ENCODE measurements at regions not wholly inside any gene's neighbourhood (a gene's known extent, or its start where the extent isn't known, plus 50 kb on each side); places are given as distances from the start of the nearest gene placed in this dataset.

GRCh38 chr5:103793595-103794182, 231.1 kb upstream of the NUDT12 start:
- Histone ChIP-seq H3K9me3 (replicated peaks; ENCODE audit: low read length) (no peaks in the 10 kb centered on the region), H3K4me2 (ENCODE audit: low read length) (no peak overlapping the region), H3K4me3 (ENCODE audit: low read length) (no peak overlapping the region), H3K9ac (ENCODE audit: low read depth, low read length) (no peak overlapping the region), H3K4me1 (ENCODE audit: control insufficient read depth, insufficient read depth, low read length) (no peaks in the 10 kb centered on the region), H3K27me3 (ENCODE audit: control insufficient read depth, insufficient read depth, low read length) (no peaks in the 10 kb centered on the region), H3K36me3 (ENCODE audit: insufficient read depth, low read length) (no peaks in the 10 kb centered on the region)

- Histone ChIP-seq H3K4me1 (ENCODE audit: control insufficient read depth, insufficient read depth, low read length) (no peaks in the 10 kb centered on the region), H3K27me3 (ENCODE audit: control insufficient read depth, insufficient read depth, low read length) (no peaks in the 10 kb centered on the region), H3K9me3 (replicated peaks; ENCODE audit: low read length) (no peaks in the 10 kb centered on the region), H3K36me3 (ENCODE audit: insufficient read depth, low read length) (no peaks in the 10 kb centered on the region), H3K4me2 (ENCODE audit: low read length) (no peak overlapping the region), H3K4me3 (ENCODE audit: low read length) (no peak overlapping the region), H3K9ac (ENCODE audit: low read depth, low read length) (no peak overlapping the region)
Measured at GRCh38 chr5:103785569-103785968, 223.0 kb upstream of the NUDT12 start.

GRCh38 chr5:103783669-103784068, 221.1 kb upstream of the NUDT12 start:
- no peak overlapping the region for H3K4me3 ChIP-seq (ENCODE audit: low read length)
- H3K36me3 ChIP-seq (ENCODE audit: insufficient read depth, low read length): no peaks in the 10 kb centered on the region
- H3K9me3 ChIP-seq (replicated peaks; ENCODE audit: low read length): no peaks in the 10 kb centered on the region
- H3K9ac ChIP-seq (ENCODE audit: low read depth, low read length): no peak overlapping the region
- no peak overlapping the region for H3K4me2 ChIP-seq (ENCODE audit: low read length)
- H3K27me3 ChIP-seq (ENCODE audit: control insufficient read depth, insufficient read depth, low read length): no peaks in the 10 kb centered on the region
- no peaks in the 10 kb centered on the region for H3K4me1 ChIP-seq (ENCODE audit: control insufficient read depth, insufficient read depth, low read length)

- H3K4me1 ChIP-seq (ENCODE audit: control insufficient read depth, insufficient read depth, low read length): no peaks in the 10 kb centered on the region
- no peaks in the 10 kb centered on the region for H3K36me3 ChIP-seq (ENCODE audit: insufficient read depth, low read length)
- H3K9me3 ChIP-seq (replicated peaks; ENCODE audit: low read length): no peaks in the 10 kb centered on the region
- no peak overlapping the region for H3K4me2 ChIP-seq (ENCODE audit: low read length)
- no peaks in the 10 kb centered on the region for H3K27me3 ChIP-seq (ENCODE audit: control insufficient read depth, insufficient read depth, low read length)
- no peak overlapping the region for H3K9ac ChIP-seq (ENCODE audit: low read depth, low read length)
- H3K4me3 ChIP-seq (ENCODE audit: low read length): no peak overlapping the region
Measured at GRCh38 chr5:103780794-103781193, 218.2 kb upstream of the NUDT12 start.

GRCh38 chr5:103774721-103775120, 212.1 kb upstream of the NUDT12 start:
- Histone ChIP-seq H3K36me3 (ENCODE audit: insufficient read depth, low read length) (no peaks in the 10 kb centered on the region), H3K4me1 (ENCODE audit: control insufficient read depth, insufficient read depth, low read length) (peaks cover 4% of the 10 kb centered on the region)

GRCh38 chr5:103772248-103772647, 209.7 kb upstream of the NUDT12 start:
- Histone ChIP-seq H3K27me3 (ENCODE audit: control insufficient read depth, insufficient read depth, low read length) (peaks cover 11% of the 10 kb centered on the region), H3K9me3 (replicated peaks; ENCODE audit: low read length) (no peaks in the 10 kb centered on the region), H3K9ac (ENCODE audit: low read depth, low read length) (no peak overlapping the region), H3K4me1 (ENCODE audit: control insufficient read depth, insufficient read depth, low read length) (peaks cover 4% of the 10 kb centered on the region), H3K4me3 (ENCODE audit: low read length) (no peak overlapping the region), H3K36me3 (ENCODE audit: insufficient read depth, low read length) (no peaks in the 10 kb centered on the region), H3K4me2 (ENCODE audit: low read length) (no peak overlapping the region)

More at GRCh38 chr5:103774721-103775120, 212.1 kb upstream of the NUDT12 start:
- Histone ChIP-seq H3K4me2 (ENCODE audit: low read length) (no peak overlapping the region), H3K9me3 (replicated peaks; ENCODE audit: low read length) (no peaks in the 10 kb centered on the region), H3K27me3 (ENCODE audit: control insufficient read depth, insufficient read depth, low read length) (peaks cover 3% of the 10 kb centered on the region), H3K9ac (ENCODE audit: low read depth, low read length) (no peak overlapping the region), H3K4me3 (ENCODE audit: low read length) (no peak overlapping the region)

GRCh38 chr5:103764403-103764802, 201.8 kb upstream of the NUDT12 start:
- no peaks in the 10 kb centered on the region for H3K9me3 ChIP-seq (replicated peaks; ENCODE audit: low read length)
- no peak overlapping the region for H3K4me3 ChIP-seq (ENCODE audit: low read length)
- no peaks in the 10 kb centered on the region for H3K4me1 ChIP-seq (ENCODE audit: control insufficient read depth, insufficient read depth, low read length)
- H3K9ac ChIP-seq (ENCODE audit: low read depth, low read length): no peak overlapping the region
- no peaks in the 10 kb centered on the region for H3K36me3 ChIP-seq (ENCODE audit: insufficient read depth, low read length)
- peaks cover 10% of the 10 kb centered on the region for H3K27me3 ChIP-seq (ENCODE audit: control insufficient read depth, insufficient read depth, low read length)
- no peak overlapping the region for H3K4me2 ChIP-seq (ENCODE audit: low read length)

GRCh38 chr5:103758996-103759395, 196.4 kb upstream of the NUDT12 start:
- no peaks in the 10 kb centered on the region for H3K4me1 ChIP-seq (ENCODE audit: control insufficient read depth, insufficient read depth, low read length)
- no peaks in the 10 kb centered on the region for H3K36me3 ChIP-seq (ENCODE audit: insufficient read depth, low read length)
- no peak overlapping the region for H3K4me3 ChIP-seq (ENCODE audit: low read length)
- no peaks in the 10 kb centered on the region for H3K9me3 ChIP-seq (replicated peaks; ENCODE audit: low read length)
- peaks cover 16% of the 10 kb centered on the region for H3K27me3 ChIP-seq (ENCODE audit: control insufficient read depth, insufficient read depth, low read length)
- no peak overlapping the region for H3K4me2 ChIP-seq (ENCODE audit: low read length)
- H3K9ac ChIP-seq (ENCODE audit: low read depth, low read length): no peak overlapping the region

- H3K4me2 ChIP-seq (ENCODE audit: low read length): no peak overlapping the region
Measured at GRCh38 chr5:103755974-103756373, 193.4 kb upstream of the NUDT12 start.

GRCh38 chr5:103745353-103746065, 182.9 kb upstream of the NUDT12 start:
- Histone ChIP-seq H3K4me3 (ENCODE audit: low read length) (no peak overlapping the region), H3K4me2 (ENCODE audit: low read length) (no peak overlapping the region), H3K9ac (ENCODE audit: low read depth, low read length) (no peak overlapping the region), H3K9me3 (replicated peaks; ENCODE audit: low read length) (no peaks in the 10 kb centered on the region), H3K27me3 (ENCODE audit: control insufficient read depth, insufficient read depth, low read length) (peaks cover 45% of the 10 kb centered on the region), H3K4me1 (ENCODE audit: control insufficient read depth, insufficient read depth, low read length) (no peaks in the 10 kb centered on the region), H3K36me3 (ENCODE audit: insufficient read depth, low read length) (no peaks in the 10 kb centered on the region)

More at GRCh38 chr5:103755974-103756373, 193.4 kb upstream of the NUDT12 start:
- H3K36me3 ChIP-seq (ENCODE audit: insufficient read depth, low read length): no peaks in the 10 kb centered on the region
- no peak overlapping the region for H3K4me3 ChIP-seq (ENCODE audit: low read length)
- H3K9me3 ChIP-seq (replicated peaks; ENCODE audit: low read length): no peaks in the 10 kb centered on the region
- no peak overlapping the region for H3K9ac ChIP-seq (ENCODE audit: low read depth, low read length)
- H3K4me1 ChIP-seq (ENCODE audit: control insufficient read depth, insufficient read depth, low read length): no peaks in the 10 kb centered on the region
- peaks cover 12% of the 10 kb centered on the region for H3K27me3 ChIP-seq (ENCODE audit: control insufficient read depth, insufficient read depth, low read length)

GRCh38 chr5:103744159-103744558, 181.6 kb upstream of the NUDT12 start:
- H3K9ac ChIP-seq (ENCODE audit: low read depth, low read length): no peak overlapping the region
- no peak overlapping the region for H3K4me3 ChIP-seq (ENCODE audit: low read length)
- H3K27me3 ChIP-seq (ENCODE audit: control insufficient read depth, insufficient read depth, low read length): peaks cover 45% of the 10 kb centered on the region
- no peaks in the 10 kb centered on the region for H3K36me3 ChIP-seq (ENCODE audit: insufficient read depth, low read length)
- no peak overlapping the region for H3K4me2 ChIP-seq (ENCODE audit: low read length)
- no peaks in the 10 kb centered on the region for H3K4me1 ChIP-seq (ENCODE audit: control insufficient read depth, insufficient read depth, low read length)
- no peaks in the 10 kb centered on the region for H3K9me3 ChIP-seq (replicated peaks; ENCODE audit: low read length)

- Histone ChIP-seq H3K9ac (ENCODE audit: low read depth, low read length) (no peak overlapping the region), H3K36me3 (ENCODE audit: insufficient read depth, low read length) (no peaks in the 10 kb centered on the region), H3K27me3 (ENCODE audit: control insufficient read depth, insufficient read depth, low read length) (peaks cover 45% of the 10 kb centered on the region), H3K4me1 (ENCODE audit: control insufficient read depth, insufficient read depth, low read length) (no peaks in the 10 kb centered on the region), H3K9me3 (replicated peaks; ENCODE audit: low read length) (no peaks in the 10 kb centered on the region), H3K4me3 (ENCODE audit: low read length) (no peak overlapping the region), H3K4me2 (ENCODE audit: low read length) (no peak overlapping the region)
Measured at GRCh38 chr5:103743421-103743820, 180.8 kb upstream of the NUDT12 start.

Measured in skeletal muscle satellite cell (primary cell).